ENCODE measurements at regions not wholly inside any gene's neighbourhood (a gene's known extent, or its start where the extent isn't known, plus 50 kb on each side); places are given as distances from the start of the nearest gene placed in this dataset.

DNA sequence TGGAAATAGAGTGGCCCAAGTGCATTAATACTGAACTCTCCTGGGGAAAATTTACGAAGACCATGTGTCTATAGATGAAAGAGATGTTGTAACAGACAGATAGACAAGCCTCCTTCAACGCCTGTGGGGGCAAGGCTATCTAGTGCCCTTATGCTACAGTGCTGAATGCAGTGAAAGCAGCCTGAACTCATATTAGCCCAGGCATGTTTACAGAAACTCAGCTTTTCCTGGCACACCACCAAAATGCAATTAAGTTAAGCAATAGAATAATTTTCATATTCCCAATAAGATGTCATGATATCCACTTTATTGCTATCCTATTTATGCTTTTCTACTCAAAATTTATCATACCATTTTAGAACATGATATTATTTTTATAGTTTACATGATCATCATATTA, 277.0 kb downstream of the DIRAS2 start:
- no peak for DNase-seq

DNA sequence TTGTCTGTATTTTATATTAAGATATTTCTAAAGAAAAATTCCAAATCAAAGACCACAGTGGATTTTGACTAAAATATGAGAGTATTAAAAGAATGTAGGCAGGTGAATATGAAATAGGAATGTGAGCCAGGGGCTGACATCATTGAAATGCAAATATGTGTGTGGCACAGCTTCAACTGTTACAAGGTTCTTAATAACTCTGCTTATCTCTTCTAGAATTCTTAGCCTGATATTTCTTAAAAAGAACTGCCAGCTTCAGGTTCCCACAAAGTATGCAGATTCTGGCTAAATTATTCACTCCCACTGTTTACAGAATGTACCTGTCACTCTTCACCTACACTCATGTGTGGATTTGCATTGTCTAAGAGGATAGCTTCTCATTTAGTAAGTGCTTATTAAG, 274.4 kb downstream of the DIRAS2 start:
- DNase-seq, result no peak

- DNase-seq, result no peak
These were observed 273.7 kb downstream of the DIRAS2 start for GRCh38 chr9:90368928-90369327.

DNA sequence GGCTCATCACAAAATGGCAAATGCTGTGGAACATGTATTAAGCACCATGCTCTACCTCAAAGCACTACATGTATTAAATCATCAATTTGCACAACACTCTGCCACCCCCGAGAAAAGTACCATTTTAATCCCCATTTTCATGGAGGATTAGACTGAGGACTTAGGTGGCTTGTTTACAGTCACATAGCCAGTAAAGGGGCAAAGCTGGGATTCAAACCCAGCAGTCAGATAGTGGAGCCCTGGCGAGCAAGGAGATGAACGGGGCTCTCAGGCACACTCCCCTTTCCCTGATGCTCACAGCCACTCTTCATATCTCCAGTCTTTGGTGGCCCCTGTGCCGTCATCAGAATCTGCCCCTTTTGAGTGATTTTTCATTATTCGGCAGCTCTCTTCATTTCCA, 262.9 kb downstream of the DIRAS2 start:
- DNase-seq, result peak; percentile 42

DNA sequence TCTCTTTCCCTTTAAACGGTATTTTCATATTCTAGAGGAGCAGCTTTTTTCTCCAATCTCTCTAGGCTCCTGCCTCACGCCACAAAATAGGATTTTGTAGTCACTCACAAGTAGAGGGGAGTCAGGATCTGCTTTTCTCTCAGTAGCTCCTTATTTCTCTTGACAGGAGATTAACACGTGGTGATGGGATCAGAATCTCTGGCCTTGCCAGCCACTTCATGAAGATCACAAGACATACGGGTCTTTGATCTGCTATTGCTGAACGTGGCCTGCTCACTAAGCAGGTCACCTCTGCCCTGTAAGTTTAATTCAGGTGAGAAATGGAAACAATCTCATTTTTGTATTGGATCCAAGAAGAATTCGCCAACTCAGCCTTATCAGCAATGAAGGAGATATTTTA, 257.5 kb downstream of the DIRAS2 start:
- peak; percentile 58 for DNase-seq

GRCh38 chr9:90393365-90394152, 249.1 kb downstream of the DIRAS2 start:
- DNase-seq, result no peak

DNA sequence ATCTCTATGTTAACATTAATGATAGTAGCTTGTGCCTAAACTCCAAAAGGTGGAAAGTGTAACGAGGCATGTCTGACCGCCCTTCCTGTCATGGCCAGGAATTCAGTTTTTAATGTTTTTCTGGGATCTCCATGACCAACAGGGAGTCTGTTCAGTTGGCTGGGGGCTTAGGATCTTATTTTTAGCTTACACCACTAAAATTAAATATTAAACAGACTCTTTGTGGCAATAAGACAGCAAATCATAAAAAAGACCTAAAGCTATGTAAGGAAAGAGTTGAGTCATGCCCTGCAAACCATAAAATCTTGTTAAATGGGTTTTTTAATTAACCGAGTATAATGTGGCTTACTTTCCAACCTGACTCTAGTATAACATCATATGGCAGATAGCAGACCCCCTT, 247.8 kb downstream of the DIRAS2 start:
- DNase-seq, result no peak

- no peak for DNase-seq
These were observed 242.5 kb downstream of the DIRAS2 start for GRCh38 chr9:90400091-90400490.

DNA sequence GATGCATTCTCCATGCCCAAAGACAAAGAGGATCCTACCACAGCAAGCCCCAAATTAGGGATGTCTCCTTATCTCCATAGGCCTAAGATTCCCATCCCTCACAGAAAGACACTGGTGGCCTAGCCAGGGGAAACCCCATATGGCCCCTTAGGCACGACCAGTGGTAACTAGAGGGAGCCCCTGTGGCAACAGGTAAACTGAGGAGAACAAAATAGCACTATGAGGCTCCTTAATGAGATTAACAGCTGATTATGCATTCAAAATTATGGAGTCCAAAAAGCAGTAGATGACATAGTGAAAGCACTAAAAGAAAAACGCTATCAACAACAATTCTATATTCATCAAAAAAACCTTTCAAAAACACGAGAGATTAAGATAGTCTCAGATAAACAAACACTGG, 234.0 kb downstream of the DIRAS2 start:
- no peak for DNase-seq

GRCh38 chr9:90419221-90419851, 223.3 kb downstream of the DIRAS2 start:
- no peak for DNase-seq

- no peak for DNase-seq
These were observed 222.4 kb downstream of the DIRAS2 start for GRCh38 chr9:90420211-90420610.

DNA sequence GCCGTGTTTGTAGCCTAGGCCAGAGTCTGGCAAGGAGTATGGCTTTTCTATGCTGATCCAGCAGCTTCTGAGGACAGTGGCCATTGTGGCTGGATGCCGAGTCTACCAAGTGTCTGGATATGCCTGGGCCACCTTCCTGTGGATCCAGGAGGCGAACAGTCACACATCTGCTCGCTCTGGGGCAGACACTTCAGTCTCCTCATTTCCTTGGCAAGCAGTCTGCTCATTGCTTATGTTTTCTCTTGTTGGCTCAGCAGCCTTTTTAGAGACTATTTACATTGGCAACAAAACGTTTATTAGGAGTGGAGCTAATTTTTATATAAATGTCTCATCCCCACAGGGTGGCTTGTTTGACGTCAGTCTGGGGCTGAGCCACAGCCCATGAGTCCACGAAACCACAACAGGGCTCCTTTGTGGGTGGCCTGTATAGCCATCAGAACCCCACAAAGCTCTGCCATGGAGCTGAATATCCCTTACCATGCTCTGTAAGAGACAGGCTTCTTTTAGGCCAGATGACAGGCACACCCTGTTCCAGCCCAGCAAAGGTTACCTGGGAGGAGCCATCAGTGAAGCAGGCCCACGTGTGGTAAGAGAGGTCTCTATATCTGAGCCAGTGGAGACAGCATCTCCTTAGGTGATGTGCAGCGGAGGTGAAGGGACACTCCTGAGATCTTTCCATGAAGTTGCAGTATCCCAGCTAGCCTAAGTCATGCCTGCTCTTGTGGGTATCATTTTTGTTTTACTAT, 221.7 kb downstream of the DIRAS2 start:
- DNase-seq, result no peak

GRCh38 chr9:90421786-90422185, 220.8 kb downstream of the DIRAS2 start:
- DNase-seq, result no peak

GRCh38 chr9:90423661-90424193, 218.9 kb downstream of the DIRAS2 start:
- DNase-seq, result no peak

DNA sequence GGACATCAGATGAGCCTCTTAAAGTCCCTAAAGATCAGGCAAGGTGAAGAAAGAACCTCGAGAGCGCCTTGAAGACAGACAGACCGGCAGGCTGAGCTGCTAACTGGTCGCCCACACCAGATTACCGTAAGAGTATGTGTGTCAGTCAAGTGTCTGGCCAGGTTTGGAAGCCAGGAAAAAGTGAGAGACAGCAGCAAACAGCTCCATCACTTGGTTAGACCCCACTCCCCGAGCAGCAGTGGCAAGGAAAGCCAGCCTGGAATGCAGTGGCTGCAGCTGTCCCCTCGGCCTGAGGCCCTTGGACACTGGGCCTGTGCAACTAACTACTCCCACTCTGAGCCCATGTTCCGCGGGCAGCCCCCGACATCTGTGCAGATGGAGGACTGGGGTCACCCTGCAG, 214.1 kb downstream of the DIRAS2 start:
- no peak for DNase-seq

DNA sequence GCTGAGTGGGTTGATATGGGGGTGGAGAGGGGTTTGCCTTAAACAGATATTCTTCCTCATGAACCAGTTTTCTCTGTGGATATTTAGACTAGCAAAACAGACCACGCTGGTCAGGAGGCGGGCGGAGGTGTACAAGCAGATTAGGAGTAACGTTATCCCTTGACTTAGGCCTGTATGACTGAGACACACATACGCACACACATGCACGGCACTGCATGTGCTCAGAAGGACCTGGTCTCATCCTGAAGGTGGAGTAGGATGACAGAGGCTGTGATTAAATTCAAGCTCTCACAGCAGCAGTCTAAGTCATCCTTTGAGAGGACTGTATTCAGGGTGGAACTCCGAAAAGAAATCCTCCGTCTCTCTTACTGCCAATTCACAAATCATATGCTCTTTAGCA, 209.7 kb downstream of the DIRAS2 start:
- DNase-seq, result peak; percentile 70

DNA sequence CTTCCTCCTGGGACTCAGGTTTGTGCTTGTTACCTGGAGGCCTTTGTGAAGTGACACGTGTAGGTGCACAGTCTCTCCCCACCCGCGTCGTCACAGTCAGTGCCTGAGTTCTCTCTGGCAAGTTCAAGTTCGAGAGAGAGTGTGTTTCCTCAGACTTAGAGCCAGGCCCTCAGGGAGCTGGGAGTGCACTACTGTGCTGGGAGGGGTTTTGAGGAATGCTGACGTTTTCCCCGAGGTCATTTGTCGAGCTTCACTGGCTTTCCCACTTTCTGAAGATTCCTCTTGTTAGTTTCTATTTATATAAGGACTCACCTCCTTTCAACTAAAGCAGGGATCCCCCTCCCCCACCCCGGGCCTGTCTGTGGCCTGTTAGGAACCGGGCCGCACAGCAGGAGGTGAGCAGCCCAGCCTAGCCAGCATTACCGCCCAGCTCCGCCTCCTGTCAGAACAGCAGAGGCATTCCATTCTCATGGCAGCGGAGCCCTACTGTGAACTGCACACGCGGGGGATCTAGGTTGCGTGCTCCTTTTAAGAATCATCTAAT, 209.2 kb downstream of the DIRAS2 start:
- DNase-seq, result peak; percentile 15

DNA sequence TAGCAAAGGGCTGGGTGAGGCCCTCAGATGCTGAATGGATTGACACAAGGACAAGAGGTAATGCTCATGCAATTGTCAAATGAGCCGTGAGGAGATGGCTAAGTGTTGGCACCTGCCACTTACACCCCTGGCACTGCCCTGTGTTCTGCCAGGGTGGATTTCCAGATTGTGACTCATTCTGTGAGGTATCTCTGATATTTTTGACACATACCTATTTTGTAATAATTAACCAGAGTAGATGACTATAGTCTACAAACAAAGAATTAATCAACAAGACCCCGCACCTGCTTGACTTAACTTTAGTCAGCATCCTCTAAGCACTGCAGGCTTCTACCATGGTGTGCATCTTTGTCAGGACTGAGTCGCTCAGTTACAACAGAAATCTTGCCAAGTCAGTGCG, 200.8 kb downstream of the DIRAS2 start:
- DNase-seq, result no peak

GRCh38 chr9:90442723-90443122, 199.9 kb downstream of the DIRAS2 start:
- no peak for DNase-seq

GRCh38 chr9:90444609-90445204, 197.9 kb downstream of the DIRAS2 start:
- DNase-seq, result peak; percentile 31

GRCh38 chr9:90445391-90445790, 197.2 kb downstream of the DIRAS2 start:
- peak; percentile 29 for DNase-seq

- peak; percentile 81 for DNase-seq
These were observed 196.2 kb downstream of the DIRAS2 start for GRCh38 chr9:90446200-90446948.

Data from NCI-H82 (cell line).